ENCODE measurements at regions not wholly inside any gene's neighbourhood (a gene's known extent, or its start where the extent isn't known, plus 50 kb on each side); places are given as distances from the start of the nearest gene placed in this dataset.
"Not testable (repeated sequence)": the region's sequence is repeated elsewhere in the genome, so short reads cannot be mapped to it uniquely, and the experiment has no call there.

DNA sequence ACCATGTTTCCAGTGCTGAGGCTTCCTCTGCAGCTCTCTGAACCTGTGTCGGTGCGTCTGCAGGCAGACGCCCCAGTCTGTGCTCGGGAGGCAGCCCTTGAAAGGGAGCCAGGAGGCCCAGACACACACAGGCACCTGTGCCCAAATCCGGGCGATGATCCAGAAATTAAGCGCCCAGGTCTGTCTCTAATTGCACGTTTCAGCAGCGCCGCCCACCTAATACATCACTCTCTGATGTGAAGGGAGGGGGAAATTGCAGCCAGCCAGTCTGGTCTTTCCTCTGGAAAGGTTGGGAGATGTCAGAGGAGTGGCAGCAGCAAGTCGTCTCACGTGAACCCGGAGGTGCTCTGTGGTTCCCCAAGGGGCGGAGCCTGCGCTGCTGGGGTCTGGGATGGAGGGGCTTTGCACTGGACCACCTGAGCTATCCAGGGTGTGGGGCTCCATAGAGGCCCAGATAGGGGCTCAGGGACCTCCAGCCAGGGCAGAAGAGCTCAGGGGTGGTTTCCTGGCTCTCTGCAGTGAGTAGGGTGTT, 290.5 kb downstream of the ADGRD1 start:
- not testable (repeated sequence) for TF ChIP-seq CTCF, POLR2A (IDR thresholded peaks at IDR 0.05)
